Panc1 (cell line): ENCODE measurements at regions not wholly inside any gene's neighbourhood (a gene's known extent, or its start where the extent isn't known, plus 50 kb on each side); places are given as distances from the start of the nearest gene placed in this dataset.
A peak's percentile ranks its signal among the peaks of the same experiment; 100 is the strongest.

ENCODE experiments used
- ATAC-seq: fragments of 200-7000 bp; cut with Tn5 transposase; 2 replicates; pipeline ENCODE4 v1.9.1; 2020; ENCODE audit warnings: mild to moderate bottlenecking, moderate library complexity
- BruUV-seq: library from RNA; stranded (reverse); fragments of 400-500 nt; replicated peaks from 2 replicates; lab custom pipeline; 2021; lab: Mats Ljungman, UMichigan
- CTCF ChIA-PET: fragments of 300-600 bp; sonication (Branson Sonifier 250); formaldehyde crosslinking; loops from one replicate; lab custom pipeline; 2022; ENCODE audit warnings: antibody characterized with exemption; lab: Charles Lee
- POLR2A ChIA-PET: fragments of 300-600 bp; sonication (Branson Sonifier 250); formaldehyde crosslinking; loops from one replicate; lab custom pipeline; 2022; ENCODE audit warnings: antibody characterized with exemption; lab: Charles Lee
- DNase-seq: peaks from one replicate; pipeline ENCODE4 v3.0.0-alpha.2; 2010; ENCODE audit warnings: low read depth, low spot score
- H3K27ac ChIP-seq: 2 replicates; pipeline ENCODE4 v1.5.1; 2011; ENCODE audit warnings: mild to moderate bottlenecking, low read length, inconsistent platforms
- H3K27me3 ChIP-seq: fragments of 200-500 bp; sonication (Bioruptor generic); 2 replicates; pipeline ENCODE4 v1.6.0; 2014; ENCODE audit warnings: low read length, inconsistent platforms; ENCODE audit not compliant: control insufficient read depth, insufficient read depth
- H3K36me3 ChIP-seq: fragments of 200-500 bp; sonication (Bioruptor generic); 2 replicates; pipeline ENCODE4 v1.5.1; 2014; ENCODE audit warnings: inconsistent platforms, mild to moderate bottlenecking, low read length, moderate library complexity; ENCODE audit not compliant: control insufficient read depth, insufficient read depth
- H3K4me1 ChIP-seq: 2 replicates; pipeline ENCODE4 v1.5.1; 2011; ENCODE audit warnings: inconsistent platforms, mild to moderate bottlenecking, low read length, moderate library complexity; ENCODE audit not compliant: control insufficient read depth, insufficient read depth
- H3K4me3 ChIP-seq, 2 experiments: 2 replicates each; pipeline ENCODE4 v1.5.1; 2011 to 2012; ENCODE audit warnings: low read depth in 2 of 2, low read length in 2 of 2, mild to moderate bottlenecking in 2 of 2, inconsistent platforms in 1 of 2, moderate library complexity in 1 of 2
- H3K9me3 ChIP-seq: fragments of 200-500 bp; sonication (Bioruptor generic); 2 replicates; pipeline ENCODE4 v1.5.1; 2014; ENCODE audit warnings: low read depth, mild to moderate bottlenecking, inconsistent platforms, low read length, moderate library complexity; ENCODE audit not compliant: control insufficient read depth, insufficient read depth
- POLR2AphosphoS5 ChIP-seq: IDR thresholded peaks from 2 replicates; pipeline ENCODE4 v1.6.1; 2012; ENCODE audit warnings: mild to moderate bottlenecking, low read depth, low read length, moderate library complexity
- SIN3A ChIP-seq: IDR thresholded peaks from 2 replicates; pipeline ENCODE4 v1.6.1; 2012; ENCODE audit warnings: low read depth, mild to moderate bottlenecking, low read length, moderate library complexity, borderline replicate concordance; ENCODE audit not compliant: insufficient read depth
- TCF7L2 ChIP-seq: IDR thresholded peaks from 2 replicates; pipeline ENCODE4 v1.6.1; 2011; ENCODE audit warnings: mild to moderate bottlenecking, low read depth, low read length, inconsistent platforms
- in situ Hi-C: cut with HindIII; loops from 2 replicates; pipeline ENCODE4 v1.10.0; 2016; ENCODE audit warnings: low sequenced_read_pairs, low pct_unique_long_range_greater_than_20kb
- intact Hi-C: fragments of 100-400 bp; cut with micrococcal nuclease; formaldehyde crosslinking; loops from one replicate; pipeline ENCODE4 v1.10.0; 2022; ENCODE audit not compliant: unreplicated experiment
- TF ChIP-seq, protein P1 (sequence below): fragments of 450-650 bp; IDR thresholded peaks from 2 replicates; pipeline ENCODE4 v1.5.1; 2017; ENCODE audit warnings: mild to moderate bottlenecking
- TF ChIP-seq, protein P2 (sequence below), 2 experiments: IDR thresholded peaks; 2 replicates each; pipeline ENCODE4 v1.6.1; 2011 to 2012; ENCODE audit warnings: low read depth in 2 of 2, control low read depth in 1 of 2, low read length in 1 of 2, mild to moderate bottlenecking in 1 of 2, moderate library complexity in 1 of 2; ENCODE audit not compliant: insufficient read depth in 1 of 2

DNA sequence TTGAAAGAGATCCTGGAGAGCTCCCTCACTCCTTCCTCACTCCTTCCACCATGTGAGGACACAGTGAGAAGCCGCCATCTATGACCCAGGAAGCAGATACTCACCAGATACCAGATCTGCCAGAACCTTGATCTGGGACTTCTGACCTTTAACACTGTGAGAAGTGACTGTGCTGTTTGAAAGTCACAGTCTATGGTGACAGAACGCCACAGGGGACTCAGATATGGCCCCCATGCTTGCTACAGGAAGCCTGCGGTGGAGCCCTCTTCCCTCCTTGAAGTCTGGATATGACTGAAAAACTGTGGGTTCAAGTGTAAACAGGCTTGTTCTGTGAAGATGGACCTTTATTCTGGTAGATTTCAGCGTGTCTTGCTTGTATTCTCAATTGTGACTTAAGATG is 297.8 kb downstream of the KLF6 start:
- H3K36me3 ChIP-seq, result no peaks in the 10 kb centered on the region
- no peak overlapping the region for H3K4me3 ChIP-seq
- H3K9me3 ChIP-seq, result no peaks in the 10 kb centered on the region
- ChIA-PET CTCF (interaction anchor here (0.6 kb wide), 1 partner anchor 41 kb away, joined by 5 read pairs; no protein-coding TSS in a partner anchor), POLR2A (no interaction called here)
- ATAC-seq (no peak), DNase-seq (no peak)
- peaks cover 4% of the 10 kb centered on the region; the same call in 1 of the 2 replicates for H3K4me1 ChIP-seq
- no peak overlapping the region for H3K27ac ChIP-seq
- TF ChIP-seq POLR2AphosphoS5 (no peak), TCF7L2 (no peak)
- TF ChIP-seq, protein P1, sequence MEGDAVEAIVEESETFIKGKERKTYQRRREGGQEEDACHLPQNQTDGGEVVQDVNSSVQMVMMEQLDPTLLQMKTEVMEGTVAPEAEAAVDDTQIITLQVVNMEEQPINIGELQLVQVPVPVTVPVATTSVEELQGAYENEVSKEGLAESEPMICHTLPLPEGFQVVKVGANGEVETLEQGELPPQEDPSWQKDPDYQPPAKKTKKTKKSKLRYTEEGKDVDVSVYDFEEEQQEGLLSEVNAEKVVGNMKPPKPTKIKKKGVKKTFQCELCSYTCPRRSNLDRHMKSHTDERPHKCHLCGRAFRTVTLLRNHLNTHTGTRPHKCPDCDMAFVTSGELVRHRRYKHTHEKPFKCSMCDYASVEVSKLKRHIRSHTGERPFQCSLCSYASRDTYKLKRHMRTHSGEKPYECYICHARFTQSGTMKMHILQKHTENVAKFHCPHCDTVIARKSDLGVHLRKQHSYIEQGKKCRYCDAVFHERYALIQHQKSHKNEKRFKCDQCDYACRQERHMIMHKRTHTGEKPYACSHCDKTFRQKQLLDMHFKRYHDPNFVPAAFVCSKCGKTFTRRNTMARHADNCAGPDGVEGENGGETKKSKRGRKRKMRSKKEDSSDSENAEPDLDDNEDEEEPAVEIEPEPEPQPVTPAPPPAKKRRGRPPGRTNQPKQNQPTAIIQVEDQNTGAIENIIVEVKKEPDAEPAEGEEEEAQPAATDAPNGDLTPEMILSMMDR, result no peak
- TF ChIP-seq, protein P2, sequence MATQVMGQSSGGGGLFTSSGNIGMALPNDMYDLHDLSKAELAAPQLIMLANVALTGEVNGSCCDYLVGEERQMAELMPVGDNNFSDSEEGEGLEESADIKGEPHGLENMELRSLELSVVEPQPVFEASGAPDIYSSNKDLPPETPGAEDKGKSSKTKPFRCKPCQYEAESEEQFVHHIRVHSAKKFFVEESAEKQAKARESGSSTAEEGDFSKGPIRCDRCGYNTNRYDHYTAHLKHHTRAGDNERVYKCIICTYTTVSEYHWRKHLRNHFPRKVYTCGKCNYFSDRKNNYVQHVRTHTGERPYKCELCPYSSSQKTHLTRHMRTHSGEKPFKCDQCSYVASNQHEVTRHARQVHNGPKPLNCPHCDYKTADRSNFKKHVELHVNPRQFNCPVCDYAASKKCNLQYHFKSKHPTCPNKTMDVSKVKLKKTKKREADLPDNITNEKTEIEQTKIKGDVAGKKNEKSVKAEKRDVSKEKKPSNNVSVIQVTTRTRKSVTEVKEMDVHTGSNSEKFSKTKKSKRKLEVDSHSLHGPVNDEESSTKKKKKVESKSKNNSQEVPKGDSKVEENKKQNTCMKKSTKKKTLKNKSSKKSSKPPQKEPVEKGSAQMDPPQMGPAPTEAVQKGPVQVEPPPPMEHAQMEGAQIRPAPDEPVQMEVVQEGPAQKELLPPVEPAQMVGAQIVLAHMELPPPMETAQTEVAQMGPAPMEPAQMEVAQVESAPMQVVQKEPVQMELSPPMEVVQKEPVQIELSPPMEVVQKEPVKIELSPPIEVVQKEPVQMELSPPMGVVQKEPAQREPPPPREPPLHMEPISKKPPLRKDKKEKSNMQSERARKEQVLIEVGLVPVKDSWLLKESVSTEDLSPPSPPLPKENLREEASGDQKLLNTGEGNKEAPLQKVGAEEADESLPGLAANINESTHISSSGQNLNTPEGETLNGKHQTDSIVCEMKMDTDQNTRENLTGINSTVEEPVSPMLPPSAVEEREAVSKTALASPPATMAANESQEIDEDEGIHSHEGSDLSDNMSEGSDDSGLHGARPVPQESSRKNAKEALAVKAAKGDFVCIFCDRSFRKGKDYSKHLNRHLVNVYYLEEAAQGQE (IDR thresholded peaks at IDR 0.05; ENCODE audit: insufficient read depth in 1 of 2, low read depth in 2 of 2, low read length in 1 of 2), result no peak
- no peaks in the 10 kb centered on the region for H3K27me3 ChIP-seq
- intact Hi-C loops, result no loop called here
- in situ Hi-C loops, result no loop called here
- no TSS peak for BruUV-seq

DNA sequence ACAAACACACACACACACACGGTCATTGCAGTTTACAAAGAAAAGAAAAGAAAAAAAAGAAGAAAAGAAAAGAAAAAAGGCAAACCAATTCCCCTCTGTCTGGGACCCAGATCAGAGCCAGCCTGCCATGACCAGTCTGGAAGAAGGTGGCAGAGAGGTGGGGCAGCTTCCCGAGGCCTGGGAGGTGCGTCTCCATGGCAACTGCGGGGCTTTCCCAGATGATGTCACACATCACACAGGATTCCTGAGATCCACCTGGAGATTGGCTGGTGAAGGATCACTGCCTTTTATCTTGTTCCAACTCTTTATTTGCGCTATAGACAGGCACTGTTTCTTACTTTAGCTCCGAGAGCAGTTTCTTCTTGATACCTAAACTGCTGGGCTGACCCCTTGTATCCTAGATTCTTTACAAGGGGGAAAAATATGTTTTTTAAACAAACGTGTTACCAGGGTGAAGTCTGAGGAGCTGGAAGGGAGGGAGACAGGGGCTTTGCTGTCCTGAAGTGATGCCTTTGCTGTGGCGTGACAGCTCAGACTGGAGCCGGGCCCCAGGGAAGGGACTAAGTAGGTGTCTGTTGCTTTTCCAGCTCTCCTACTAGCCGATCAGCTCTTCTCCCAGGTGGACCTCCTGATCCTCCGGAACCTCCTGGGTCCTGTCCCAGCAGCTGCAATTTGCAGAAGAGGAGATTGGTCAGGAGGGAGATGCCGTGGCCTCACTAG is 298.5 kb downstream of the KLF6 start:
- no peaks in the 10 kb centered on the region for H3K27me3 ChIP-seq
- no peaks in the 10 kb centered on the region for H3K9me3 ChIP-seq
- intact Hi-C loops (no loop called here), in situ Hi-C loops (no loop called here)
- H3K4me3 ChIP-seq, result no peak overlapping the region
- no peaks in the 10 kb centered on the region for H3K36me3 ChIP-seq
- no peak for DNase-seq
- BruUV-seq, result no TSS peak
- ChIA-PET CTCF (no interaction called here), POLR2A (no interaction called here)
- peaks cover 4% of the 10 kb centered on the region; the same call in 1 of the 2 replicates for H3K4me1 ChIP-seq
- TF ChIP-seq SIN3A (no peak), TCF7L2 (peak; percentile 64)
- peak overlapping the region; percentile 39; the same call in 1 of the 2 replicates for H3K27ac ChIP-seq
- peak; percentile 87 for ATAC-seq

DNA sequence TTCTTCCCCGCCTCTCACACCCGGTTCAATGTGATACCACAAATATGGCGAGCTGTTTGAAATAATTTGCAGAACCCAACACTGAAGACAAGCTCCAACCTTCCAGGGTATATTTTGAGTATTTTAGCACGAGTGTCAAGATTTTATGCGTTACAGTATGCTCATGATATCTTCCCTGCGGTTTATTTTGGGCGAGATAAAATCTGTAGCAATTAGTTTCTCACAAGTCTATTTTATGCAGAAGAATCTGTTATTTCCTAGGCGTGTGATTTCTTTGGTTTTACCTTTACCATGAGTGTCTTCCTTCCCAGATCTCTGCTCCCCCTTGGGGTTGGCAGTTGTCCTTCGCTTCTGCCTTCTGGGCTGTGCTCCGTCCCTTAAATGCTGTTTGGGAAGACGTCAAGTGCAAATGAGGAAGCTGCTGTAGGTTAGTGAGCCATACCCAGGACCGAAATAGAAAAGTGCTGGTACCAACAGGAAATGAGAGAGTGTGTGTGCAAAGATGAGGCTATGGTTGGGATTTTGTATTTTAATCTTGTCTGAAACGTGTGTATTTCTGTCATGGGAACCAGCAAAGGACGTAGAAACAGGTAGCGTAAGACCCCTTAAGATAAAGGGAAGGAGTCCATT is 299.8 kb downstream of the KLF6 start:
- intact Hi-C loops, result no loop called here
- H3K27me3 ChIP-seq, result no peaks in the 10 kb centered on the region
- H3K27ac ChIP-seq, result no peak overlapping the region

More for the DNA sequence above, 299.8 kb downstream of the KLF6 start:
- Histone ChIP-seq H3K4me3 (no peak overlapping the region), H3K9me3 (no peaks in the 10 kb centered on the region), H3K4me1 (peaks cover 4% of the 10 kb centered on the region; the same call in 1 of the 2 replicates), H3K36me3 (no peaks in the 10 kb centered on the region)
- in situ Hi-C loops, result no loop called here
- DNase-seq (no peak), ATAC-seq (no peak)
- ChIA-PET POLR2A (no interaction called here), CTCF (no interaction called here)
- TF ChIP-seq, protein P2 (IDR thresholded peaks at IDR 0.05; ENCODE audit: insufficient read depth in 1 of 2, low read depth in 2 of 2, low read length in 1 of 2), result no peak
- no TSS peak for BruUV-seq
